ENCODE measurements at regions not wholly inside any gene's neighbourhood (a gene's known extent, or its start where the extent isn't known, plus 50 kb on each side); places are given as distances from the start of the nearest gene placed in this dataset.

DNA sequence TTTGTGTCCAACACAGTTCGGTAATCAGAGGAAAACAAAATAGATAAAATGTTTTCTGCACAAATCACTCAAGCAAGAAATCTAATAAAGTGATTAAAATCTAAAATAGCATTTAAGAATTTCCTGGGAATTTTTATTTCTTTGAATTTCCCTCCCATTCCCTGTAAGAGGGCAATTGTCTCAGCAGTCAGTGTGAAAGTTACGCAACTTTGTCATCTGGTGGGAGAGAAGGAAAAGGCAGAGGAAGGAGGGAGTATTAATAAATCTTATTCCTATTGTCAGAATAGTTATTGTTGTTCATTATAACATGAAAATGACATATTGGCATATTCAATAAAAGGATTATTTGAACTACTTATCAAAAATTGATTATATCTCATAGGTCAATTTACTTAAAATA is 464.9 kb downstream of the PRKD1 start:
- no peak overlapping the region for H3K27ac ChIP-seq
- peaks cover 9% of the 10 kb centered on the region for H3K27me3 ChIP-seq
- H3K4me1 ChIP-seq = no peaks in the 10 kb centered on the region
- TF ChIP-seq, protein P1, sequence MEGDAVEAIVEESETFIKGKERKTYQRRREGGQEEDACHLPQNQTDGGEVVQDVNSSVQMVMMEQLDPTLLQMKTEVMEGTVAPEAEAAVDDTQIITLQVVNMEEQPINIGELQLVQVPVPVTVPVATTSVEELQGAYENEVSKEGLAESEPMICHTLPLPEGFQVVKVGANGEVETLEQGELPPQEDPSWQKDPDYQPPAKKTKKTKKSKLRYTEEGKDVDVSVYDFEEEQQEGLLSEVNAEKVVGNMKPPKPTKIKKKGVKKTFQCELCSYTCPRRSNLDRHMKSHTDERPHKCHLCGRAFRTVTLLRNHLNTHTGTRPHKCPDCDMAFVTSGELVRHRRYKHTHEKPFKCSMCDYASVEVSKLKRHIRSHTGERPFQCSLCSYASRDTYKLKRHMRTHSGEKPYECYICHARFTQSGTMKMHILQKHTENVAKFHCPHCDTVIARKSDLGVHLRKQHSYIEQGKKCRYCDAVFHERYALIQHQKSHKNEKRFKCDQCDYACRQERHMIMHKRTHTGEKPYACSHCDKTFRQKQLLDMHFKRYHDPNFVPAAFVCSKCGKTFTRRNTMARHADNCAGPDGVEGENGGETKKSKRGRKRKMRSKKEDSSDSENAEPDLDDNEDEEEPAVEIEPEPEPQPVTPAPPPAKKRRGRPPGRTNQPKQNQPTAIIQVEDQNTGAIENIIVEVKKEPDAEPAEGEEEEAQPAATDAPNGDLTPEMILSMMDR (IDR thresholded peaks at IDR 0.05) = no peak
- ATAC-seq (no peak), DNase-seq (no peak)
- H3K9me3 ChIP-seq = no peaks in the 10 kb centered on the region
- H3K36me3 ChIP-seq = no peaks in the 10 kb centered on the region
- intact Hi-C loops (cut with DNase I) = no loop called here
- no peak overlapping the region for H3K4me3 ChIP-seq

DNA sequence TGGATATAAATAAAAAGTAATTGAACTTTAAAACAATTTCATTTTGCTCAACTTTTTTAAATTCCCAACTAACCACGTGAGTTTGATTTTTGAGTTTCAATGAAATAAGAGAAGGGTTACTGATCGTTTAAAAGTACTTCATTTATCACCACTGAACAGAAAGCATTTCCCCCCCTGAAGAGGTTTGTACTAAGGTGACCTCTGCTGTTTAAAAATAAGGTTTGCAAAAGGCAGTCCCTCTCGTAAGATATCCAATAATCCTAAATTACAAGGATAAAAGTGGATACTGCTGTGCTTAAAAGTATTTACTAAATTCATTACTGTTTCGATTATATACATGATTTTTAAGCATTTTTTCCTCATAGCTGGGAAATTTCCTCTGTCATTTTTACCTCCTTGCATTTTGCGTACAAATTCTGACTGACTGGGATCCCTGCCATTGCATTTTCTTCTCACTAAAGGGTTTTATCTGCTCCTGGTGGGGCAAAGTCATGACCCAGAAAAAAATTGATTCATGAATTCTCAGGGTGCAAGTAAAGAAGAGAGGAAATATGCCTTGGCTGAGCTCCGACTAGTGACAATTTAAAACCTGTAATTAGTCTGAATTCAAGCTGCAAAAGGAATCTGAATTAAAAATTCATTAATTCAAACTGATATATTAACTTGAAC is 463.8 kb downstream of the PRKD1 start:
- no peak for DNase-seq
- TF ChIP-seq, protein P1 (IDR thresholded peaks at IDR 0.05) = no peak
- no peak overlapping the region for H3K4me3 ChIP-seq
- H3K9me3 ChIP-seq = no peaks in the 10 kb centered on the region
- intact Hi-C loops (cut with DNase I) = no loop called here
- peaks cover 9% of the 10 kb centered on the region for H3K27me3 ChIP-seq
- no peak overlapping the region for H3K27ac ChIP-seq
- no peaks in the 10 kb centered on the region for H3K4me1 ChIP-seq
- ATAC-seq = no peak
- no peaks in the 10 kb centered on the region for H3K36me3 ChIP-seq

DNA sequence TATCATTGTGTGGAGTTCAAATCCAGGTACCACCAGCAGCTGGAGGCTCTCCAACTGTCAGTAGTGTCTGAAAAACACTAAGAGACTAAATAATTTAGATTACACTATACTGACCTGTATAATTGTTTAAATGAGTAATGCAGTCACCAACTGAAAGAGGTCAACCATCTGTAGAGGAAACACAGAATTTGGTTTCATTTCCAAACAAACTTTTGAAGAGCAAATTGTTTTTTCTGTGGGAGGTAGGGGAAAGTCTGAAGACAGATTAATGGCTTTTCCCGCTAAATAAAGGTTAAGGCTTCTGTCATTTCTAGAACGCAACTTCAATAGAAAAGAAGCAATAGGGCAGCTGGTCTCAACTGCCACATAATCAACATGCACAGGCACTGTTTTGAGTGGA is 462.6 kb downstream of the PRKD1 start:
- Histone ChIP-seq H3K27ac (no peak overlapping the region), H3K27me3 (peaks cover 9% of the 10 kb centered on the region), H3K9me3 (no peaks in the 10 kb centered on the region), H3K4me3 (no peak overlapping the region), H3K36me3 (no peaks in the 10 kb centered on the region), H3K4me1 (no peaks in the 10 kb centered on the region)
- TF ChIP-seq, protein P1 (IDR thresholded peaks at IDR 0.05) = no peak
- no peak for DNase-seq
- intact Hi-C loops (cut with DNase I) = no loop called here
- no peak for ATAC-seq

DNA sequence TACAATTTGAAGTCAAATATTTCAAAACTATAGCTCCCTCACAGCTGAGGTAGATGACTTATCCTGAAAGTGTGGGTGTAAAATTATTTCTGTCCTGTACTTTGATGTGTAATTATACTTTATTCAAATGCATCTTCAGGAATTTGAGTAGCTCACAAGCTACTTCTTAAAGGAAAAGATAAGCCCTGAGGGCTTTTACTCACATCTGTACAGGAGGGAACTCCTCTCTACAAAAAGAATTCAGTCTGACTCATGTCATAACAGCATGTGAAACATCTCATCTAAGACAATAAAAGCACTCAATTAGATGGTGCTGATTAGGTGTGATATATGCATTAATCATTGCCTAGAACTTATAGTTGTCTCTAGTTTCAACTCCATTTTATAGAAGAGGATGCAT is 452.0 kb downstream of the PRKD1 start:
- ATAC-seq (no peak), DNase-seq (no peak)
- Histone ChIP-seq H3K4me3 (no peak overlapping the region), H3K36me3 (no peaks in the 10 kb centered on the region), H3K9me3 (peaks cover 5% of the 10 kb centered on the region), H3K4me1 (no peaks in the 10 kb centered on the region), H3K27me3 (no peaks in the 10 kb centered on the region), H3K27ac (no peak overlapping the region)
- intact Hi-C loops (cut with DNase I) = no loop called here
- TF ChIP-seq, protein P1 (IDR thresholded peaks at IDR 0.05) = no peak

DNA sequence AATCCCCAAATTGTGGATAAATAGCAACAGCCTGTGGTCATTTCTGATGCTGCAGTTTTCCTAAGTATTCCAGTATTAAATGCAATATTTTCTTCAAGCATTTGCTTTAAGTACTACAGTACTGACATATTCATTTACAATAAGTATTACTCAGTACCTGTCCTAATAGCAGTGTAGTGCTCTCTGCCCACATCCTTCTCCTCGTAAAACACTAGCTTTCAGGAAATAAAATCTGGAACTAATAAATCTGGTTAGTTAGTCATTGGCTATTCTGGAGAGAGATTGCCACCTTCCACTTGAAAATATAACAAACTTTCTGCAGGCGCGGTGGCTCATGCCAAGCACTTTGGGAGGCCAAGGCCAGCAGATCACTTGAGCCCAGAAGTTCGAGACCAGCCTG is 441.5 kb downstream of the PRKD1 start:
- Histone ChIP-seq H3K9me3 (no peaks in the 10 kb centered on the region), H3K27me3 (no peaks in the 10 kb centered on the region), H3K4me1 (no peaks in the 10 kb centered on the region), H3K27ac (no peak overlapping the region), H3K36me3 (no peaks in the 10 kb centered on the region), H3K4me3 (no peak overlapping the region)
- TF ChIP-seq, protein P1 (IDR thresholded peaks at IDR 0.05) = no peak
- ATAC-seq = no peak
- no peak for DNase-seq
- intact Hi-C loops (cut with DNase I) = no loop called here

All from upper lobe of right lung (tissue), 1 donor.